ENCODE measurements at regions not wholly inside any gene's neighbourhood (a gene's known extent, or its start where the extent isn't known, plus 50 kb on each side); places are given as distances from the start of the nearest gene placed in this dataset.

- WGBS, 2 donors = 51 to 72% methylated on average over 2 of the region's 2 CpGs
- H3K9me3 ChIP-seq = no peaks in the 10 kb centered on the region
- no peak for TF ChIP-seq CTCF (IDR thresholded peaks at IDR 0.05)
- no peak for TF ChIP-seq POLR2A (IDR thresholded peaks at IDR 0.05)
- no peak overlapping the region for H3K4me3 ChIP-seq
- DNase-seq = no peak
- intact Hi-C loops (cut with DNase I) = no loop called here
- no peaks in the 10 kb centered on the region for H3K27me3 ChIP-seq
- H3K36me3 ChIP-seq = no peaks in the 10 kb centered on the region
- H3K4me1 ChIP-seq = no peaks in the 10 kb centered on the region
- no peak overlapping the region for H3K27ac ChIP-seq
These were observed 316.7 kb downstream of the CHRM3 start for GRCh38 chr1:239703075-239703474.

- Histone ChIP-seq H3K27ac (no peak overlapping the region), H3K4me3 (no peak overlapping the region), H3K9me3 (no peaks in the 10 kb centered on the region), H3K27me3 (no peaks in the 10 kb centered on the region), H3K4me1 (no peaks in the 10 kb centered on the region), H3K36me3 (no peaks in the 10 kb centered on the region)
- TF ChIP-seq CTCF (IDR thresholded peaks at IDR 0.05) = no peak
- TF ChIP-seq POLR2A (IDR thresholded peaks at IDR 0.05) = no peak
- no peak for DNase-seq
- 40 to 79% methylated on average over 3 to 5 of the region's 5 CpGs for WGBS, 2 donors
- intact Hi-C loops (cut with DNase I) = no loop called here
These were observed 320.0 kb downstream of the CHRM3 start for GRCh38 chr1:239706245-239706892.

GRCh38 chr1:239707615-239708014 lies 321.2 kb downstream of the CHRM3 start:
- intact Hi-C loops (cut with DNase I) = no loop called here
- Histone ChIP-seq H3K9me3 (no peaks in the 10 kb centered on the region), H3K36me3 (no peaks in the 10 kb centered on the region), H3K4me3 (no peak overlapping the region), H3K27ac (no peak overlapping the region), H3K27me3 (no peaks in the 10 kb centered on the region), H3K4me1 (no peaks in the 10 kb centered on the region)
- no peak for DNase-seq
- TF ChIP-seq CTCF (IDR thresholded peaks at IDR 0.05) (no peak), POLR2A (IDR thresholded peaks at IDR 0.05) (no peak)

- intact Hi-C loops (cut with DNase I) = no loop called here
- no peak for TF ChIP-seq CTCF (IDR thresholded peaks at IDR 0.05)
- no peak for TF ChIP-seq POLR2A (IDR thresholded peaks at IDR 0.05)
- Histone ChIP-seq H3K27me3 (no peaks in the 10 kb centered on the region), H3K9me3 (no peaks in the 10 kb centered on the region), H3K36me3 (no peaks in the 10 kb centered on the region), H3K4me1 (no peaks in the 10 kb centered on the region), H3K4me3 (no peak overlapping the region), H3K27ac (no peak overlapping the region)
- no peak for DNase-seq
- 43 to 82% methylated on average over 1 of the region's 1 CpG for WGBS, 2 donors
These were observed 322.3 kb downstream of the CHRM3 start for GRCh38 chr1:239708622-239709021.

GRCh38 chr1:239711768-239712167 lies 325.4 kb downstream of the CHRM3 start:
- H3K27me3 ChIP-seq = no peaks in the 10 kb centered on the region
- H3K4me3 ChIP-seq = no peak overlapping the region
- H3K9me3 ChIP-seq = no peaks in the 10 kb centered on the region
- intact Hi-C loops (cut with DNase I) = no loop called here
- no peaks in the 10 kb centered on the region for H3K4me1 ChIP-seq
- no peak for DNase-seq
- no peak overlapping the region for H3K27ac ChIP-seq
- WGBS, 2 donors = 100% methylated on average over 1 of the region's 1 CpG
- H3K36me3 ChIP-seq = no peaks in the 10 kb centered on the region
- TF ChIP-seq POLR2A (IDR thresholded peaks at IDR 0.05) (no peak), CTCF (IDR thresholded peaks at IDR 0.05) (no peak)

Measured in esophagus squamous epithelium (tissue), 5 donors.